HG02588 (cell line): ENCODE measurements at regions not wholly inside any gene's neighbourhood (a gene's known extent, or its start where the extent isn't known, plus 50 kb on each side); places are given as distances from the start of the nearest gene placed in this dataset.

Experiments
- ATAC-seq: cut with Tn5 transposase; IDR thresholded peaks from one replicate; pipeline ENCODE4 v1.9.1; 2021; ENCODE audit warnings: mild to moderate bottlenecking, moderate library complexity; ENCODE audit not compliant: unreplicated experiment

GRCh38 chr5:4215143-4215542 lies 619.5 kb downstream of the IRX1 start:
- ATAC-seq: no peak

GRCh38 chr5:4216142-4216541 lies 620.5 kb downstream of the IRX1 start:
- no peak for ATAC-seq

GRCh38 chr5:4220016-4220415 lies 624.4 kb downstream of the IRX1 start:
- ATAC-seq: no peak

- ATAC-seq: no peak
These were observed 625.4 kb downstream of the IRX1 start for GRCh38 chr5:4221048-4221447.

GRCh38 chr5:4222147-4222546 lies 626.5 kb downstream of the IRX1 start:
- ATAC-seq: no peak

- no peak for ATAC-seq
These were observed 627.2 kb downstream of the IRX1 start for GRCh38 chr5:4222821-4223220.

DNA sequence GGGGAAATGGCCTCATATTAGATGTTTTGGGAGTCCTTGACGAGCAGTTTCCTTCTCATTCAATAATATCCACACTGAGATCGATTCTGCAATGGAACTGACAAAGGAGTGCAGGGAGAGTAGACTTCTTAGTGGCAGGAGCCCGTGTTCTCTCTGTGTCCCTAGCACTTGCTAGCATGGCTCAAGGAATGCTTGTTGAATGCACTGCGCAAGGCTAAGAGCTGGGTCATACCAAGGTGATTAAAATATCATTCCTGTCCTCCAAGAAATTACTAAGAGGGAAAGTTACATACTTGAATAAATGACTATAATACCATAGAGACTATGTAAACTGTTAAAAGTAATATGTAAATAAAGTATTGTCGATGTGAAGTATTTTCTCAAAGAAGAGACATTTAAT lies 630.1 kb downstream of the IRX1 start:
- no peak for ATAC-seq

DNA sequence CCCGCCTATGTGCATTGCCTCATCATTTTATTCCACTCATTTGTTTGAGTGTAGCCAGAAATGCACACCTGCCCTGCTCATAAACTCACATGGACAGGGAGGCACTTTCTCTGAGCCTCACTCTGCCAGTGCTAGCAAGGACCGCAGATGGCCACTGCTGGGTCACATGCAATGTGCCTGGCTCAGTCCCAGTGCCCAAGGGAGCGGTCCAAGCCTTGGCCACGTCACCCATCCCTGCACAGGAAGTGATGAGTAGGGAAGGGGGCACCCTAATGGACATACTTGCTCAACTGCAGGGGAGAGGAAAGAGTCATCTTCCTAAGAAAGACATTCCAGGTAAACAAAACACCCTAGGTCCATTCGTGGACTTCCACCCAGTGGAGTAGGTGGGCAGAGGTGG lies 630.9 kb downstream of the IRX1 start:
- no peak for ATAC-seq

DNA sequence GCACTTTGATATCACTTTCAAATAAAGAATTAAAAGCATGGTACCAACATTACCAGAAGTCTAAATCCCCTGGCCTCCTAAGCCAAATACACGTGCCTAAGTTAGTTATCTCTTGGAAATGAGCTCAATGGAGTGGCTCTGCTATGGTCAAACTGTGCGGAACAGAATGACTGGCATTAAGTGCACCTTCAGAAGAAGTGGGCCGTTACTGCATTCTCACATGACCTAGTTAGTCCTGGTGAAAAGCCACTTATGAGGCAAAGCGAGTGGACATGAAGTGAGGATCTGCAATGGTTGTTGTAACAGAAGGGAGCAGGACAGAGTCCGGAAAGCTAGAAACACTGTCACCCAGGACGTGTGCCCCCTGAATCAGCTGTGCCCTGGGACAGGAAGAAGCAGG lies 633.1 kb downstream of the IRX1 start:
- no peak for ATAC-seq

- no peak for ATAC-seq
These were observed 634.0 kb downstream of the IRX1 start for GRCh38 chr5:4229414-4230292.

- no peak for ATAC-seq
These were observed 634.8 kb downstream of the IRX1 start for GRCh38 chr5:4230471-4230785.

- ATAC-seq: no peak
These were observed 635.4 kb downstream of the IRX1 start for GRCh38 chr5:4230786-4231641.

DNA sequence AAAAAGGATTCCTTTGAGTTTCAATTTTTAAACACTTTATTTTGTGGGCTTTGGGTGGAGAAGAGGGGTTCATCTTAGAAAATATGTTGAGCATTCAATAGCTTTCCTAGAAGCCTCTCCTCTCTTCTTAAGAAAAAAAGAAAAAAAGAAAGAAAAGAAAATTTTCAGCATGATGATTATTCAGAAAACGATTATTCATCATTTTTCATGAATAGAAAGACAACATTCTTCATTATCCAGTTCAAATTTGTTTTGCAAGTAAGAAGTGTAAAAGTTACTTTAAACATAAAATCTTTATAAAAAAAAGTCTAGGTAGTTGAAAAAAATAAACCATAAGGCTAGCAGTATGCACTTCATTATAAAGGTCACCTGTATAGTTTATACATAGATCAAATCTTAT lies 636.5 kb downstream of the IRX1 start:
- ATAC-seq: no peak

DNA sequence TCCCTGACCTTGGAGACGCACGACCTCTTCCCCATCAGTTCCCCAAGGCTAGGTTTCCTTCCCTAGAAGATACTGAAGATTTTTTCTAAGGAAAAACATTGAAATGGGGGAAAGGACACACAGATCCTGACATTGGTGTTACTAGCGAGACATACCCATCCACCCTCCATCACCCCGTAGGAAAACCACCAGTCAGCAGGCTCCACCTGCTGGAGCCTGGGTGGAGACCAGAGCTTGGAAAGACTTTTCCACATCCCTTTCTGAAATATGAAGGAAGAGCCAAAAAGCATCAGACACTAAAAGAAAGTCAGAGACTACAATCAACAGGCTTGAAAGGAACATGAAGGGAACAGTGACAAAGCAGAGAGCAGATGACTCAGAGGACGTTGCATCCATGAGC lies 638.0 kb downstream of the IRX1 start:
- no peak for ATAC-seq

- no peak for ATAC-seq
These were observed 648.0 kb downstream of the IRX1 start for GRCh38 chr5:4243479-4244264.

GRCh38 chr5:4244306-4244705 lies 648.7 kb downstream of the IRX1 start:
- ATAC-seq: no peak

GRCh38 chr5:4245076-4245475 lies 649.4 kb downstream of the IRX1 start:
- ATAC-seq: no peak

DNA sequence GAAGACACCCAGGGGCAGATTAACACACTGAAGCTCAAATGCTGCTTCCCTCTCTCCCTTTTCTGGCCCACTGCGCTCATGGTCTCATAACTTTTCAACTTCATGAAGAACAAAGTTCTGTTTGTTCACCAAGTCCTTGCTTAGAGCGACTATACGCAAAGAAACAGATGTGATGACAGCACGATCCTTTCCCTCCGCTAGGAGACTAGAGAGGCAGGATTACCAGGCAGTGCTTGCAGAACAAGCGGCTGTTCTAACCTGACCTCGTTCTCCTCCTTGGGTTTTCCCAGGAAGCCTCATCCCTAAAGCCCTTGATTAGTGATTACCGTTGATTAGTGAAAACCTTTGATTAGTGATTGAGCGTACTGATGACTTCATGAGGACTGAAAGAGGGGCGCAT lies 649.9 kb downstream of the IRX1 start:
- ATAC-seq: no peak

DNA sequence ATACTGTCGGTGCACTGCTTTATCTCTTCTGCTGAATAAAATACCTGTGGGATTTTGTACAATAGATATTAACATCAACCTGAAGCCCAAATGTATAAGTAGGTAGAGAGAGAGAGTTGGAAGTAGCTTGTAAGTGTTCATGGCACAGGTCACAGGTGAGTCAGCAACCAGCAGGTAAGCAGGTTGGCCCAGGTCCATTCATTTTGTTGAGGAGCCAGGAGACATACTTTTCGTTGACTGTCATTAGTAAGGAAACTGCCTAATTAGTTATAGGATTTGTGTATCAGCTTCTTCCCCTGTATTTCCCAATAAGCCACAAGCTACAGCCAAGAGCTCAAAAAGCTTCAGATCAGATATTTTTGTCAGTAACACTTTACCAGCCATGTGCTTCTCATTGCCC lies 650.8 kb downstream of the IRX1 start:
- no peak for ATAC-seq

DNA sequence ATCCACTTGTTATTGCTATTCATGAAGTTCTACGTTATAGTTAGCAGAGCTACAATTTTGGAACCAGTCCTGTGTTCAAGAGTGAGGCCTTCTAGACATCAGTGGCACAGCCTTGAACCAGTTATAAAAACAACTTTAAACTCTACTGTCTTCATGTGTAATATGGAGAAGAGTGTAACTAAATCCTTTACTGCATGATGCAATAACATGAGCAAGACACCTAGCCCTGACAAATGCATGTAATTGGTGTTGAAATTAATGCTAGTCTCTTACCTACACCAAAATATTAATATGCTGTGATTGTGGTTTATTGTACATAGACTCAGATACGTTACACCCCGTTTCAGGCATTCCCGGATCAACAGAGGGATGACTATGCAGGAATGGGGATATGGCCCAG lies 654.6 kb downstream of the IRX1 start:
- no peak for ATAC-seq

DNA sequence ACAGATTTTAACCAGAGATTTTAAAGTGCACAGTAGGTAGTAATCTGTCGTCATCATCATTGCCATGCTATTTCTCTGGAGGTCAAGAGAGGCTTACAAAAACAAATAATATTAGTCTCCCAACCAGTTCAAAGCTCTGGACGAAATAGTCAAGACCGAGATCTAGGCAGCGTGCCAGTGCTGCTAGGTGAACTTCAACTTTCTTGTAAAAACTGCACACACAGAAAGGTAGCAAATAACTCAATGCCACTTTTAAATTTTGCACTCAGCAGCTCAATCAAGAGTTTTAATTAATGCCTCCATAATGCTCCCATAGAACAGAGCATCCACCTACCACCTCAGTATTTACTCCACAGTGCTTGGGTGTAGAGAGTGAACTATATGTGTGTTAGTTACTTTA lies 656.8 kb downstream of the IRX1 start:
- ATAC-seq: no peak
